MM.1S (cell line): ENCODE measurements at regions not wholly inside any gene's neighbourhood (a gene's known extent, or its start where the extent isn't known, plus 50 kb on each side); places are given as distances from the start of the nearest gene placed in this dataset.

Experiments
- DNase-seq: peaks from one replicate; pipeline ENCODE4 v3.0.0-alpha.2; 2015
- H2AFZ ChIP-seq: fragments of 300-600 bp; sonication (generic); 2 replicates; pipeline ENCODE4 v1.6.0; 2016; ENCODE audit warnings: antibody characterized with exemption, low read length
- H3F3A ChIP-seq: fragments of 300-600 bp; sonication (generic); 2 replicates; pipeline ENCODE4 v1.6.1; 2016; ENCODE audit warnings: mild to moderate bottlenecking, antibody characterized with exemption, low read length, moderate library complexity, mixed read lengths; ENCODE audit not compliant: insufficient read depth
- H3K27ac ChIP-seq: fragments of 300-600 bp; sonication (generic); 2 replicates; pipeline ENCODE4 v1.5.1; 2016; ENCODE audit warnings: mild to moderate bottlenecking, low read length
- H3K27me3 ChIP-seq: fragments of 300-600 bp; sonication (generic); replicated peaks from 2 replicates; pipeline ENCODE4 v1.6.0; 2016; ENCODE audit warnings: low read length; ENCODE audit not compliant: insufficient read depth
- H3K36me3 ChIP-seq: fragments of 300-600 bp; sonication (generic); replicated peaks from 2 replicates; pipeline ENCODE4 v1.6.1; 2016; ENCODE audit warnings: mild to moderate bottlenecking, low read length, mixed read lengths; ENCODE audit not compliant: insufficient read depth
- H3K4me1 ChIP-seq: fragments of 300-600 bp; sonication (generic); 2 replicates; pipeline ENCODE4 v1.6.1; 2016; ENCODE audit warnings: low read length, mixed read lengths
- H3K4me2 ChIP-seq: fragments of 300-600 bp; sonication (generic); 2 replicates; pipeline ENCODE4 v1.6.0; 2016; ENCODE audit warnings: low read depth, low read length
- H3K4me3 ChIP-seq: fragments of 300-600 bp; sonication (generic); 2 replicates; pipeline ENCODE4 v1.5.1; 2016; ENCODE audit warnings: low read length, mixed read lengths
- H3K79me2 ChIP-seq: fragments of 300-600 bp; sonication (generic); 2 replicates; pipeline ENCODE4 v1.6.1; 2016; ENCODE audit warnings: mixed run types, low read length, mixed read lengths
- H3K9ac ChIP-seq: fragments of 300-600 bp; sonication (generic); 2 replicates; pipeline ENCODE4 v1.6.1; 2016; ENCODE audit warnings: low read length, mixed read lengths
- H3K9me2 ChIP-seq: fragments of 300-600 bp; sonication (generic); replicated peaks from 2 replicates; pipeline ENCODE4 v1.6.1; 2016; ENCODE audit warnings: mild to moderate bottlenecking, low read length, mixed read lengths; ENCODE audit not compliant: insufficient read depth
- H3K9me3 ChIP-seq: fragments of 300-600 bp; sonication (generic); replicated peaks from 2 replicates; pipeline ENCODE4 v1.6.1; 2016; ENCODE audit warnings: mild to moderate bottlenecking, low read length, mixed read lengths; ENCODE audit not compliant: insufficient read depth
- H4K20me1 ChIP-seq: fragments of 300-600 bp; sonication (generic); 2 replicates; pipeline ENCODE4 v1.6.1; 2016; ENCODE audit warnings: mild to moderate bottlenecking, low read length, moderate library complexity, mixed read lengths; ENCODE audit not compliant: insufficient read depth
- EZH2 ChIP-seq: fragments of 300-600 bp; sonication (generic); optimal IDR thresholded peaks from 2 replicates; pipeline ENCODE3; 2017; ENCODE audit warnings: low read depth, mild to moderate bottlenecking, antibody characterized with exemption, low read length, mixed read lengths
- EZH2phosphoT487 ChIP-seq: fragments of 300-600 bp; sonication (generic); IDR thresholded peaks from 2 replicates; pipeline ENCODE4 v1.6.1; 2018; ENCODE audit warnings: antibody characterized with exemption, low read length
- TF ChIP-seq, protein P1 (sequence below): fragments of 300-600 bp; sonication (generic); IDR thresholded peaks from 2 replicates; pipeline ENCODE4 v1.5.1; 2016; ENCODE audit warnings: antibody characterized with exemption, low read length, mixed read lengths

GRCh38 chr1:191140038-191140437, 662.4 kb upstream of the BRINP3 start:
- no peaks in the 10 kb centered on the region for H3K79me2 ChIP-seq
- no peak overlapping the region for H3K4me2 ChIP-seq
- H3K9ac ChIP-seq = no peak overlapping the region
- H4K20me1 ChIP-seq = no peaks in the 10 kb centered on the region
- no peaks in the 10 kb centered on the region for H3K4me1 ChIP-seq
- H3K4me3 ChIP-seq = no peak overlapping the region
- H3K27me3 ChIP-seq = no peaks in the 10 kb centered on the region
- no peak for TF ChIP-seq EZH2
- no peak for TF ChIP-seq EZH2phosphoT487
- TF ChIP-seq, protein P1, sequence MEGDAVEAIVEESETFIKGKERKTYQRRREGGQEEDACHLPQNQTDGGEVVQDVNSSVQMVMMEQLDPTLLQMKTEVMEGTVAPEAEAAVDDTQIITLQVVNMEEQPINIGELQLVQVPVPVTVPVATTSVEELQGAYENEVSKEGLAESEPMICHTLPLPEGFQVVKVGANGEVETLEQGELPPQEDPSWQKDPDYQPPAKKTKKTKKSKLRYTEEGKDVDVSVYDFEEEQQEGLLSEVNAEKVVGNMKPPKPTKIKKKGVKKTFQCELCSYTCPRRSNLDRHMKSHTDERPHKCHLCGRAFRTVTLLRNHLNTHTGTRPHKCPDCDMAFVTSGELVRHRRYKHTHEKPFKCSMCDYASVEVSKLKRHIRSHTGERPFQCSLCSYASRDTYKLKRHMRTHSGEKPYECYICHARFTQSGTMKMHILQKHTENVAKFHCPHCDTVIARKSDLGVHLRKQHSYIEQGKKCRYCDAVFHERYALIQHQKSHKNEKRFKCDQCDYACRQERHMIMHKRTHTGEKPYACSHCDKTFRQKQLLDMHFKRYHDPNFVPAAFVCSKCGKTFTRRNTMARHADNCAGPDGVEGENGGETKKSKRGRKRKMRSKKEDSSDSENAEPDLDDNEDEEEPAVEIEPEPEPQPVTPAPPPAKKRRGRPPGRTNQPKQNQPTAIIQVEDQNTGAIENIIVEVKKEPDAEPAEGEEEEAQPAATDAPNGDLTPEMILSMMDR = no peak
- H3K27ac ChIP-seq = no peak overlapping the region
- no peaks in the 10 kb centered on the region for H3K9me3 ChIP-seq
- no peaks in the 10 kb centered on the region for H3K36me3 ChIP-seq
- DNase-seq = no peak
- H2AFZ ChIP-seq = no peak overlapping the region
- H3K9me2 ChIP-seq = no peaks in the 10 kb centered on the region
- H3F3A ChIP-seq = no peaks in the 10 kb centered on the region

DNA sequence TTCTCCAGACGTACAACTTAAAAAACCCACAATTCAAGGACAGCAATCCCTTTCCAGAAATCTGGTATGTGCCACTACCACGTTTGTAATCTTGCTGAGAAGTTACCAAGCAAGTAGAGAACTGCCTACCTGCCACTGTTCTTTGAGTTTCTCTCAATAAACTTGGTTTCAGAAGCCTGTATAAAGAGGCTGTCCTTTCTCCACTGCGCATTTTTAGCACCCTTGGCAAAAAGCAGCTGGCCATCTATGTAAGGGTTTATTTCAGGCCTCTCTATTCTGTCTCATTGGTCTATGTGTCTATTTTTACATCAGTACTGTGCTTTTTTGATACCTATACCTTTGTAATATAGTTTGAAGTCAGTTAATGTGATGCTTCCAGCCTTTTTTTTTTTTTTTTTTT, 665.1 kb upstream of the BRINP3 start:
- Histone ChIP-seq H3K79me2 (no peaks in the 10 kb centered on the region), H3K9ac (no peak overlapping the region), H4K20me1 (no peaks in the 10 kb centered on the region), H3K27ac (no peak overlapping the region), H3K4me1 (no peaks in the 10 kb centered on the region), H2AFZ (no peak overlapping the region), H3K4me3 (no peak overlapping the region), H3K27me3 (no peaks in the 10 kb centered on the region), H3K9me2 (no peaks in the 10 kb centered on the region), H3K9me3 (no peaks in the 10 kb centered on the region), H3K36me3 (no peaks in the 10 kb centered on the region), H3F3A (no peaks in the 10 kb centered on the region), H3K4me2 (no peak overlapping the region)
- TF ChIP-seq, protein P1 = no peak
- no peak for TF ChIP-seq EZH2phosphoT487
- no peak for TF ChIP-seq EZH2
- no peak for DNase-seq

GRCh38 chr1:191145834-191146233, 668.2 kb upstream of the BRINP3 start:
- no peaks in the 10 kb centered on the region for H3K4me1 ChIP-seq
- no peaks in the 10 kb centered on the region for H3K36me3 ChIP-seq
- no peaks in the 10 kb centered on the region for H3K79me2 ChIP-seq
- no peak overlapping the region for H3K4me2 ChIP-seq
- no peaks in the 10 kb centered on the region for H3K9me3 ChIP-seq
- H3K9ac ChIP-seq = no peak overlapping the region
- TF ChIP-seq, protein P1 = no peak
- TF ChIP-seq EZH2phosphoT487 (no peak), EZH2 (no peak)
- no peak for DNase-seq
- no peak overlapping the region for H3K4me3 ChIP-seq
- no peak overlapping the region for H3K27ac ChIP-seq
- no peak overlapping the region for H2AFZ ChIP-seq
- no peaks in the 10 kb centered on the region for H4K20me1 ChIP-seq
- H3K9me2 ChIP-seq = no peaks in the 10 kb centered on the region
- no peaks in the 10 kb centered on the region for H3K27me3 ChIP-seq
- no peaks in the 10 kb centered on the region for H3F3A ChIP-seq
